ENCODE measurements at regions not wholly inside any gene's neighbourhood (a gene's known extent, or its start where the extent isn't known, plus 50 kb on each side); places are given as distances from the start of the nearest gene placed in this dataset.

DNA sequence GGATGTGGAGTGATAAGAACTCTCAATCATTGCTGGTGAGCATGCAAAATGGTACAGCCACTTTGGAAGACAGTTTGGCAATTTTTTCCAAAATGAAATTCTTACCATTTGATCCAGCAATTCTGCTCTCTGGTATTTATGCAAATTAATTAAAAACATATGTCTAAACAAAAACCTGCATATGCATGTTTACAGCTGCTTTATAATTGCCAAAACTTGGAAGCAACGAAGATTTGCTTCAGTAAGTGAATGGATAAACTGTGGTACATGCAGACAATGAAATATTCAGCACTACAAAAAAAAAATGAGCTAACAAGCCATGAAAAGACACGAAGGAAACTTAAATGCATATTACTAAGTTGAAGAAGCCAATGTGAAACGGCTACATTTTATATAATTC is 55.5 kb upstream of the SMLR1 start:
- TF ChIP-seq FOXP2 (optimal IDR thresholded peaks at IDR 0.05; ENCODE audit: borderline replicate concordance, extremely low read depth, extremely low read length, insufficient read depth) (no peak), POLR2AphosphoS5 (IDR thresholded peaks at IDR 0.05; ENCODE audit: low read depth, low read length) (no peak), REST (IDR thresholded peaks at IDR 0.05; ENCODE audit: insufficient read depth in 1 of 2, low read depth in 2 of 2, low read length in 2 of 2) (no peak), SIN3A (IDR thresholded peaks at IDR 0.05; ENCODE audit: borderline replicate concordance, insufficient read depth, low read length) (no peak)

All from PFSK-1 (cell line).